CD4-positive, alpha-beta memory T cell (primary cell): ENCODE measurements at regions not wholly inside any gene's neighbourhood (a gene's known extent, or its start where the extent isn't known, plus 50 kb on each side); places are given as distances from the start of the nearest gene placed in this dataset.

Experiments used
- CTCF ChIA-PET: fragments of 350-600 bp; sonication (Branson Sonifier 250); formaldehyde crosslinking; loops from one replicate; lab custom pipeline; 2021; ENCODE audit warnings: inconsistent platforms; ENCODE audit not compliant: partially characterized antibody; lab: Charles Lee
- POLR2A ChIA-PET: fragments of 350-600 bp; sonication (Branson Sonifier 250); formaldehyde crosslinking; loops from one replicate; lab custom pipeline; 2021; ENCODE audit not compliant: partially characterized antibody; lab: Charles Lee
- DNase-seq, 5 donors: peaks; one replicate each; pipeline versions ENCODE4 v3.0.0 to v3.0.0-alpha.2; 2020 to 2022; ENCODE audit warnings: mixed read lengths in 1 of 5
- H3K27ac ChIP-seq: one replicate; pipeline ENCODE4 v1.7.0; 2013; ENCODE audit warnings: low read depth, low read length
- H3K27me3 ChIP-seq: 2 replicates; pipeline ENCODE4 v1.7.0; 2013; ENCODE audit warnings: mild to moderate bottlenecking, low read length, moderate library complexity; ENCODE audit not compliant: insufficient read depth
- H3K36me3 ChIP-seq: 2 replicates; pipeline ENCODE4 v1.7.0; 2013; ENCODE audit warnings: mild to moderate bottlenecking, low read length, moderate library complexity; ENCODE audit not compliant: insufficient read depth
- H3K4me1 ChIP-seq: 2 replicates; pipeline ENCODE4 v1.7.0; 2013; ENCODE audit warnings: mild to moderate bottlenecking, low read length, moderate library complexity; ENCODE audit not compliant: insufficient read depth
- H3K4me3 ChIP-seq, 2 donors: one replicate each; pipeline ENCODE4 v1.7.0; 2013; ENCODE audit warnings: low read length in 2 of 2, mild to moderate bottlenecking in 1 of 2
- H3K9me3 ChIP-seq, 2 donors: one replicate each; pipeline ENCODE4 v1.7.0; 2013; ENCODE audit warnings: low read length in 2 of 2, control low read depth in 1 of 2; ENCODE audit not compliant: control insufficient read depth in 1 of 2
- H3K27ac Mint-ChIP-seq, 7 donors: one replicate each; pipeline ENCODE4 v1.8.0; 2020 to 2021; ENCODE audit warnings: mixed read lengths in 7 of 7, mild to moderate bottlenecking in 6 of 7, inconsistent platforms in 3 of 7, moderate library complexity in 3 of 7
- H3K27me3 Mint-ChIP-seq, 2 donors: one replicate each; pipeline ENCODE4 v1.8.0; 2020 to 2021; ENCODE audit warnings: mixed read lengths in 2 of 2
- H3K36me3 Mint-ChIP-seq, 2 donors: one replicate each; pipeline ENCODE4 v1.8.0; 2020 to 2021; ENCODE audit warnings: mixed read lengths in 2 of 2, inconsistent platforms in 1 of 2, mild to moderate bottlenecking in 1 of 2
- H3K4me1 Mint-ChIP-seq, 4 donors: one replicate each; pipeline ENCODE4 v1.8.0; 2020 to 2021; ENCODE audit warnings: mixed read lengths in 4 of 4, mild to moderate bottlenecking in 1 of 4
- H3K4me3 Mint-ChIP-seq, 8 donors: one replicate each; pipeline ENCODE4 v1.8.0; 2020 to 2021; ENCODE audit warnings: mixed read lengths in 8 of 8, mild to moderate bottlenecking in 7 of 8, moderate library complexity in 6 of 8, inconsistent platforms in 3 of 8
- H3K9me3 Mint-ChIP-seq, 8 donors: one replicate each; pipeline ENCODE4 v1.8.0; 2020 to 2021; ENCODE audit warnings: mixed read lengths in 8 of 8, mild to moderate bottlenecking in 5 of 8, inconsistent platforms in 3 of 8, moderate library complexity in 1 of 8
- intact Hi-C: fragments of 100-400 bp; cut with micrococcal nuclease; formaldehyde crosslinking; loops from one replicate; pipeline ENCODE4 v1.15.1; 2023

GRCh38 chr7:112596260-112596659, 115.5 kb downstream of the LSMEM1 start:
- no peak overlapping the region for H3K27ac ChIP-seq
- no peaks in the 10 kb centered on the region for H3K36me3 ChIP-seq
- Mint-ChIP-seq H3K27ac (no peak overlapping the region), H3K4me1 (no peaks in the 10 kb centered on the region), H3K27me3 (no peaks in the 10 kb centered on the region), H3K9me3 (peaks cover 0 to 4% (median 0%) of the 10 kb centered on the region in 8 donors), H3K36me3 (no peaks in the 10 kb centered on the region), H3K4me3 (no peak overlapping the region)
- intact Hi-C loops = no loop called here
- no peaks in the 10 kb centered on the region for H3K4me1 ChIP-seq
- ChIA-PET POLR2A (no interaction called here), CTCF (no interaction called here)
- no peak overlapping the region for H3K4me3 ChIP-seq
- no peak for DNase-seq
- H3K9me3 ChIP-seq = no peaks in the 10 kb centered on the region
- no peaks in the 10 kb centered on the region for H3K27me3 ChIP-seq

- Histone ChIP-seq H3K27ac (no peak overlapping the region), H3K27me3 (no peaks in the 10 kb centered on the region), H3K36me3 (no peaks in the 10 kb centered on the region), H3K9me3 (no peaks in the 10 kb centered on the region), H3K4me3 (no peak overlapping the region), H3K4me1 (no peaks in the 10 kb centered on the region)
- Mint-ChIP-seq H3K9me3 (peaks cover 0 to 4% (median 0%) of the 10 kb centered on the region in 8 donors), H3K4me1 (no peaks in the 10 kb centered on the region), H3K27ac (no peak overlapping the region), H3K36me3 (no peaks in the 10 kb centered on the region), H3K4me3 (no peak overlapping the region), H3K27me3 (no peaks in the 10 kb centered on the region)
- CTCF ChIA-PET = no interaction called here
- no peak for DNase-seq
- intact Hi-C loops = no loop called here
- POLR2A ChIA-PET = no interaction called here
Observed at GRCh38 chr7:112596981-112597380, 116.2 kb downstream of the LSMEM1 start.

- Histone ChIP-seq H3K9me3 (no peaks in the 10 kb centered on the region), H3K27me3 (no peaks in the 10 kb centered on the region), H3K4me1 (no peaks in the 10 kb centered on the region), H3K27ac (no peak overlapping the region), H3K4me3 (no peak overlapping the region), H3K36me3 (no peaks in the 10 kb centered on the region)
- Mint-ChIP-seq H3K27ac (no peak overlapping the region), H3K36me3 (no peaks in the 10 kb centered on the region), H3K9me3 (peaks cover 0 to 4% (median 0%) of the 10 kb centered on the region in 8 donors), H3K4me1 (no peaks in the 10 kb centered on the region), H3K4me3 (no peak overlapping the region), H3K27me3 (peaks cover 1 to 10% of the 10 kb centered on the region in 2 donors)
- CTCF ChIA-PET = no interaction called here
- POLR2A ChIA-PET = no interaction called here
- intact Hi-C loops = no loop called here
- no peak for DNase-seq
Observed at GRCh38 chr7:112603673-112604072, 122.9 kb downstream of the LSMEM1 start.

- H3K27ac ChIP-seq = no peak overlapping the region
- ChIA-PET CTCF (no interaction called here), POLR2A (no interaction called here)
- no peaks in the 10 kb centered on the region for H3K9me3 ChIP-seq
- H3K27me3 Mint-ChIP-seq = peaks cover 10 to 12% of the 10 kb centered on the region in 2 donors
- intact Hi-C loops = no loop called here
- no peak overlapping the region for H3K27ac Mint-ChIP-seq
- H3K4me3 Mint-ChIP-seq = no peak overlapping the region
- H3K27me3 ChIP-seq = no peaks in the 10 kb centered on the region
- H3K4me3 ChIP-seq = no peak overlapping the region
- H3K36me3 ChIP-seq = no peaks in the 10 kb centered on the region
- H3K4me1 ChIP-seq = no peaks in the 10 kb centered on the region
- peaks cover 0 to 3% (median 0%) of the 10 kb centered on the region in 8 donors for H3K9me3 Mint-ChIP-seq
- DNase-seq = no peak
- no peaks in the 10 kb centered on the region for H3K36me3 Mint-ChIP-seq
- no peaks in the 10 kb centered on the region for H3K4me1 Mint-ChIP-seq
Observed at GRCh38 chr7:112610636-112611035, 129.8 kb downstream of the LSMEM1 start.

- Mint-ChIP-seq H3K9me3 (no peaks in the 10 kb centered on the region), H3K27me3 (peaks cover 6 to 11% of the 10 kb centered on the region in 2 donors), H3K27ac (no peak overlapping the region), H3K4me1 (no peaks in the 10 kb centered on the region), H3K36me3 (no peaks in the 10 kb centered on the region), H3K4me3 (no peak overlapping the region)
- H3K9me3 ChIP-seq = no peaks in the 10 kb centered on the region
- H3K36me3 ChIP-seq = no peaks in the 10 kb centered on the region
- no peak overlapping the region for H3K27ac ChIP-seq
- no peaks in the 10 kb centered on the region for H3K27me3 ChIP-seq
- H3K4me3 ChIP-seq = no peak overlapping the region
- no peak for DNase-seq
- H3K4me1 ChIP-seq = no peaks in the 10 kb centered on the region
- intact Hi-C loops = no loop called here
- CTCF ChIA-PET = no interaction called here
- POLR2A ChIA-PET = no interaction called here
Observed at GRCh38 chr7:112615701-112616100, 134.9 kb downstream of the LSMEM1 start.

- Mint-ChIP-seq H3K27me3 (peaks cover 5 to 11% of the 10 kb centered on the region in 2 donors), H3K4me3 (no peak overlapping the region), H3K36me3 (no peaks in the 10 kb centered on the region), H3K4me1 (no peaks in the 10 kb centered on the region), H3K9me3 (peaks cover 0 to under 1% (median 0%) of the 10 kb centered on the region in 8 donors), H3K27ac (no peak overlapping the region)
- H3K9me3 ChIP-seq = no peaks in the 10 kb centered on the region
- no peak for DNase-seq
- H3K4me1 ChIP-seq = no peaks in the 10 kb centered on the region
- no peak overlapping the region for H3K27ac ChIP-seq
- no peaks in the 10 kb centered on the region for H3K27me3 ChIP-seq
- H3K36me3 ChIP-seq = no peaks in the 10 kb centered on the region
- ChIA-PET POLR2A (no interaction called here), CTCF (no interaction called here)
- intact Hi-C loops = no loop called here
- H3K4me3 ChIP-seq = no peak overlapping the region
Observed at GRCh38 chr7:112616295-112616694, 135.5 kb downstream of the LSMEM1 start.

GRCh38 chr7:112619343-112619742, 138.6 kb downstream of the LSMEM1 start:
- intact Hi-C loops = no loop called here
- Histone ChIP-seq H3K9me3 (no peaks in the 10 kb centered on the region), H3K4me1 (no peaks in the 10 kb centered on the region), H3K27ac (no peak overlapping the region), H3K27me3 (no peaks in the 10 kb centered on the region), H3K36me3 (no peaks in the 10 kb centered on the region), H3K4me3 (no peak overlapping the region)
- no peak overlapping the region for H3K4me3 Mint-ChIP-seq
- no peak for DNase-seq
- no peaks in the 10 kb centered on the region for H3K36me3 Mint-ChIP-seq
- ChIA-PET CTCF (interaction anchor here (0.7 kb wide), 1 partner anchor 780 kb away, joined by 4 read pairs; no protein-coding TSS in a partner anchor), POLR2A (no interaction called here)
- H3K27me3 Mint-ChIP-seq = peaks cover 7 to 18% of the 10 kb centered on the region in 2 donors
- H3K9me3 Mint-ChIP-seq = peaks cover 0 to 5% (median 2%) of the 10 kb centered on the region in 8 donors
- H3K4me1 Mint-ChIP-seq = peaks cover 0 to 2% (median 0%) of the 10 kb centered on the region in 4 donors
- H3K27ac Mint-ChIP-seq = no peak overlapping the region
